ENCODE measurements at regions not wholly inside any gene's neighbourhood (a gene's known extent, or its start where the extent isn't known, plus 50 kb on each side); places are given as distances from the start of the nearest gene placed in this dataset.
"Not testable (repeated sequence)": the region's sequence is repeated elsewhere in the genome, so short reads cannot be mapped to it uniquely, and the experiment has no call there.

- no peak for DNase-seq
Observed at GRCh38 chr7:109498131-109498530, 928.5 kb downstream of the DNAJB9 start.

- DNase-seq: no peak
Observed at GRCh38 chr7:109503421-109503820, 933.7 kb downstream of the DNAJB9 start.

- no peak for DNase-seq
Observed at GRCh38 chr7:109522585-109522984, 952.9 kb downstream of the DNAJB9 start.

- DNase-seq: no peak
Observed at GRCh38 chr7:109527833-109528232, 958.2 kb downstream of the DNAJB9 start.

- DNase-seq: no peak
Observed at GRCh38 chr7:109529712-109530111, 960.0 kb downstream of the DNAJB9 start.

- DNase-seq: no peak
Observed at GRCh38 chr7:109532262-109532992, 962.8 kb downstream of the DNAJB9 start.

GRCh38 chr7:109545686-109546085, 976.0 kb downstream of the DNAJB9 start:
- DNase-seq: no peak

GRCh38 chr7:109549471-109550193, 980.0 kb downstream of the DNAJB9 start:
- DNase-seq: no peak

- no peak for DNase-seq
Observed at GRCh38 chr7:109552017-109552416, 982.3 kb downstream of the DNAJB9 start.

GRCh38 chr7:109577265-109577664, 1007.6 kb downstream of the DNAJB9 start:
- no peak for DNase-seq

- DNase-seq: no peak
Observed at GRCh38 chr7:109579901-109580300, 1010.2 kb downstream of the DNAJB9 start.

- no peak for DNase-seq
Observed at GRCh38 chr7:109582211-109582610, 1012.5 kb downstream of the DNAJB9 start.

GRCh38 chr7:109596948-109597347, 1027.3 kb downstream of the DNAJB9 start:
- not testable (repeated sequence) for DNase-seq

- no peak for DNase-seq
Observed at GRCh38 chr7:109611656-109612055, 1042.0 kb downstream of the DNAJB9 start.

- DNase-seq: no peak
Observed at GRCh38 chr7:109616551-109617069, 1046.9 kb downstream of the DNAJB9 start.

GRCh38 chr7:109622320-109622719, 1052.6 kb downstream of the DNAJB9 start:
- DNase-seq: no peak

GRCh38 chr7:109632890-109633289, 1063.2 kb downstream of the DNAJB9 start:
- DNase-seq: not testable (repeated sequence)

- no peak for DNase-seq
Observed at GRCh38 chr7:109635374-109635773, 1065.7 kb downstream of the DNAJB9 start.

- no peak for DNase-seq
Observed at GRCh38 chr7:109637428-109637990, 1067.8 kb downstream of the DNAJB9 start.

GRCh38 chr7:109638321-109638720, 1068.6 kb downstream of the DNAJB9 start:
- DNase-seq: no peak

- DNase-seq: no peak
Observed at GRCh38 chr7:109639561-109639960, 1069.9 kb downstream of the DNAJB9 start.

GRCh38 chr7:109641445-109641844, 1071.8 kb downstream of the DNAJB9 start:
- DNase-seq: no peak

GRCh38 chr7:109646124-109646523, 1076.5 kb downstream of the DNAJB9 start:
- DNase-seq: no peak

- DNase-seq: not testable (repeated sequence)
Observed at GRCh38 chr7:109646594-109646993, 1076.9 kb downstream of the DNAJB9 start.
